ENCODE measurements at regions not wholly inside any gene's neighbourhood (a gene's known extent, or its start where the extent isn't known, plus 50 kb on each side); places are given as distances from the start of the nearest gene placed in this dataset.

DNA sequence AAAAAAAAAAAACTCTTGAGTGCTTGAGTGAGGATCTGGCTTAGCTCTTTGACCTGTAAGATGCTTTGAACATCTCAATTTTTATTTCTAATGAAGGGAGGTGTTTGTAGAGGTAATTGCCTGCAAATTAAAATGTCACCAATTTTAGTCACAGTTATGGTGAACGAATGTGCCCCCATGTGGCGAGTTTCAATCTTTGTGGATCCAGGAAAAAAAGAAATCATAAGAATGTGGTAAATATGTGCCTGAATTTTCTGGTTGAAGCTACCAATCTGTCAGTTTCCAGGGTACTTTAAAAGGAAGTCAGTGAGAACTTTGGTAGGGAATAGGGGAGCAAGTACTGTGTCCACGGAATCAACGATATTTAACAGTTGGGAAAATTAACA is 1772.4 kb upstream of the CDH9 start:
- Histone ChIP-seq H3K27ac (ENCODE audit: low read depth, low read length) (no peak overlapping the region), H4K8ac (ENCODE audit: extremely low read depth, insufficient read depth, low read length) (no peak overlapping the region), H3K79me2 (ENCODE audit: control insufficient read depth in 1 of 2, insufficient read depth in 2 of 2, low read length in 2 of 2) (no peaks in the 10 kb centered on the region), H3K4me1 (replicated peaks in 1 of 4; ENCODE audit: control insufficient read depth in 3 of 4, insufficient read depth in 4 of 4, low read length in 3 of 4) (no peaks in the 10 kb centered on the region), H3K36me3 (ENCODE audit: control insufficient read depth in 2 of 4, insufficient read depth in 4 of 4, low read length in 3 of 4) (no peaks in the 10 kb centered on the region), H3K4ac (replicated peaks; ENCODE audit: insufficient read length, low read depth, low read length) (no peak overlapping the region), H3K56ac (replicated peaks; ENCODE audit: insufficient read length, low read depth, low read length) (no peak overlapping the region), H2BK15ac (ENCODE audit: low read length) (no peak overlapping the region), H2AFZ (ENCODE audit: low read length) (0 out of 2 replicates have a peak overlapping the region, but pooled peaks have one; percentile 1), H2AK5ac (ENCODE audit: low read depth, low read length) (no peak overlapping the region), H2BK5ac (ENCODE audit: low read depth, low read length) (no peak overlapping the region), H3K23ac (ENCODE audit: insufficient read length) (no peak overlapping the region), H3K18ac (ENCODE audit: extremely low read depth, low read length) (no peak overlapping the region), H2BK12ac (ENCODE audit: low read depth, low read length) (no peak overlapping the region), H3K4me2 (ENCODE audit: insufficient read depth in 1 of 2, low read depth in 2 of 2, low read length in 2 of 2) (no peak overlapping the region), H2BK20ac (ENCODE audit: low read length) (no peak overlapping the region), H3K27me3 (replicated peaks in 1 of 4; ENCODE audit: control insufficient read depth in 3 of 4, extremely low read depth in 1 of 4, insufficient read depth in 3 of 4, low read length in 3 of 4) (no peaks in the 10 kb centered on the region), H3K23me2 (ENCODE audit: low read depth, low read length) (no peaks in the 10 kb centered on the region), H3K9me3 (ENCODE audit: insufficient read depth in 2 of 2, low read depth in 1 of 2, low read length in 1 of 2) (peaks cover 0 to 7% of the 10 kb centered on the region in 2 experiments; a peak in 1 of 4 replicates), H3K14ac (ENCODE audit: insufficient read length) (no peak overlapping the region), H4K20me1 (replicated peaks in 1 of 2; ENCODE audit: control insufficient read depth in 1 of 2, insufficient read depth in 2 of 2, low read length in 2 of 2) (no peaks in the 10 kb centered on the region), H3K4me3 (ENCODE audit: extremely low read depth in 1 of 4, insufficient read depth in 2 of 4, low read depth in 3 of 4, low read length in 4 of 4) (no peak overlapping the region), H3K79me1 (ENCODE audit: low read depth, low read length) (no peaks in the 10 kb centered on the region), H4K91ac (replicated peaks; ENCODE audit: insufficient read length, low read length) (no peak overlapping the region), H3K9ac (replicated peaks in 1 of 4; ENCODE audit: extremely low read depth in 1 of 4, low read depth in 3 of 4, low read length in 3 of 4) (no peak overlapping the region), H4K5ac (ENCODE audit: insufficient read length, low read depth, low read length) (no peak overlapping the region), H2BK120ac (replicated peaks; ENCODE audit: low read depth, low read length) (no peak overlapping the region)
- TF ChIP-seq, protein P1, sequence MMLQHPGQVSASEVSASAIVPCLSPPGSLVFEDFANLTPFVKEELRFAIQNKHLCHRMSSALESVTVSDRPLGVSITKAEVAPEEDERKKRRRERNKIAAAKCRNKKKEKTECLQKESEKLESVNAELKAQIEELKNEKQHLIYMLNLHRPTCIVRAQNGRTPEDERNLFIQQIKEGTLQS (IDR thresholded peaks at IDR 0.05; ENCODE audit: insufficient read depth, low read depth, low read length) = no peak
- TF ChIP-seq, protein P2, sequence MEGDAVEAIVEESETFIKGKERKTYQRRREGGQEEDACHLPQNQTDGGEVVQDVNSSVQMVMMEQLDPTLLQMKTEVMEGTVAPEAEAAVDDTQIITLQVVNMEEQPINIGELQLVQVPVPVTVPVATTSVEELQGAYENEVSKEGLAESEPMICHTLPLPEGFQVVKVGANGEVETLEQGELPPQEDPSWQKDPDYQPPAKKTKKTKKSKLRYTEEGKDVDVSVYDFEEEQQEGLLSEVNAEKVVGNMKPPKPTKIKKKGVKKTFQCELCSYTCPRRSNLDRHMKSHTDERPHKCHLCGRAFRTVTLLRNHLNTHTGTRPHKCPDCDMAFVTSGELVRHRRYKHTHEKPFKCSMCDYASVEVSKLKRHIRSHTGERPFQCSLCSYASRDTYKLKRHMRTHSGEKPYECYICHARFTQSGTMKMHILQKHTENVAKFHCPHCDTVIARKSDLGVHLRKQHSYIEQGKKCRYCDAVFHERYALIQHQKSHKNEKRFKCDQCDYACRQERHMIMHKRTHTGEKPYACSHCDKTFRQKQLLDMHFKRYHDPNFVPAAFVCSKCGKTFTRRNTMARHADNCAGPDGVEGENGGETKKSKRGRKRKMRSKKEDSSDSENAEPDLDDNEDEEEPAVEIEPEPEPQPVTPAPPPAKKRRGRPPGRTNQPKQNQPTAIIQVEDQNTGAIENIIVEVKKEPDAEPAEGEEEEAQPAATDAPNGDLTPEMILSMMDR (IDR thresholded peaks at IDR 0.05; ENCODE audit: control extremely low read depth in 1 of 3, insufficient read depth in 1 of 3, low read depth in 1 of 3, low read length in 3 of 3) = peak in 1 of 3 experiments; percentile 27; a peak in 1 of 4 replicates
- peak; percentile 15 to 33; a peak in 1 of 4 replicates for TF ChIP-seq RAD21 (IDR thresholded peaks at IDR 0.05 in 1 of 2, conservative IDR thresholded peaks at IDR 0.05 in 1 of 2; ENCODE audit: low read depth in 2 of 2, low read length in 2 of 2)
- POLR2A ChIA-PET (ENCODE audit: partially characterized antibody) = no interaction called here
- 92% methylated on average over 4 of the region's 4 CpGs; no CpG with 5 or more reads in 1 of the 2 experiments for WGBS, 2 experiments (ENCODE audit: extremely low coverage in 1 of 2, insufficient coverage in 1 of 2, insufficient read length in 1 of 2, insufficient replicate concordance in 2 of 2, low coverage in 1 of 2, low lambda C conversion rate in 2 of 2, missing lambda C conversion rate in 1 of 2)
- DNase-seq (ENCODE audit: low read depth in 1 of 2, low spot score in 2 of 2) (no peak), FAIRE-seq (no peak)
- CTCF ChIA-PET (ENCODE audit: partially characterized antibody) = interaction anchor here (0.7 to 1.4 kb wide), 6 partner anchors 8 to 228 kb away, joined by 3 to 4 read pairs (median 4); no protein-coding TSS in a partner anchor

Measured in H1 (cell line).